GM12878 (cell line): ENCODE measurements at regions not wholly inside any gene's neighbourhood (a gene's known extent, or its start where the extent isn't known, plus 50 kb on each side); places are given as distances from the start of the nearest gene placed in this dataset.
"Not testable (repeated sequence)": the region's sequence is repeated elsewhere in the genome, so short reads cannot be mapped to it uniquely, and the experiment has no call there.

Source experiments
- ATAC-seq: fragments of 200-7000 bp; cut with Tn5 transposase; 3 replicates; pipeline ENCODE4 v1.9.1; 2020; ENCODE audit warnings: mild to moderate bottlenecking, moderate library complexity
- BruUV-seq: library from RNA; stranded (reverse); fragments of 400-500 nt; replicated peaks from 2 replicates; lab custom pipeline; 2021; lab: Mats Ljungman, UMichigan
- CTCF ChIA-PET: fragments of 300-600 bp; sonication (Branson Sonifier 250); formaldehyde crosslinking; extraction: SDS; loops from one replicate; lab custom pipeline; 2021; ENCODE audit warnings: inconsistent platforms; lab: Yijun Ruan, JAX
- POLR2A ChIA-PET: fragments of 350-600 bp; formaldehyde crosslinking; extraction: SDS; loops from one replicate; lab custom pipeline; 2021; ENCODE audit warnings: inconsistent platforms; lab: Charles Lee
- RAD21 ChIA-PET: fragments of 300-600 bp; sonication (Branson Sonifier 250); formaldehyde crosslinking; loops from one replicate; lab custom pipeline; 2023; ENCODE audit warnings: antibody characterized with exemption; ENCODE audit not compliant: unreplicated experiment; lab: Charles Lee
- SMC1A ChIA-PET: fragments of 300-600 bp; sonication (Branson Sonifier 250); formaldehyde crosslinking; loops from one replicate; lab custom pipeline; 2023; ENCODE audit not compliant: unreplicated experiment, uncharacterized antibody; lab: Charles Lee
- DNase-seq: peaks from one replicate; pipeline ENCODE4 v3.0.0-alpha.2; 2011; ENCODE audit warnings: low read depth, low spot score
- FAIRE-seq: peaks from 3 replicates; lab custom pipeline; 2011; peaks lifted over from hg19 to GRCh38; lab: Jason Lieb, UNC
- H2AFZ ChIP-seq: 2 replicates; pipeline ENCODE4 v1.6.0; 2011; ENCODE audit warnings: low read depth, low read length, control low read depth; ENCODE audit not compliant: control insufficient read depth
- H3K27ac ChIP-seq: 2 replicates; pipeline ENCODE4 v1.5.1; 2011; ENCODE audit warnings: control low read depth; ENCODE audit not compliant: control insufficient read depth, insufficient read depth
- H3K27me3 ChIP-seq, 2 experiments: replicated peaks in 1 of 2; 2 replicates each; pipeline versions ENCODE4 v1.6.0 to v1.6.1; 2011; ENCODE audit warnings: low read length in 1 of 2; ENCODE audit not compliant: control insufficient read depth in 2 of 2, insufficient read depth in 2 of 2
- H3K36me3 ChIP-seq, 2 experiments: 2 replicates each; pipeline ENCODE4 v1.5.1; 2011; ENCODE audit warnings: low read length in 1 of 2; ENCODE audit not compliant: control insufficient read depth in 2 of 2, insufficient read depth in 2 of 2
- H3K4me1 ChIP-seq: 2 replicates; pipeline ENCODE4 v1.6.1; 2011; ENCODE audit warnings: mild to moderate bottlenecking, low read length, moderate library complexity, mixed read lengths; ENCODE audit not compliant: control insufficient read depth, insufficient read depth
- H3K4me2 ChIP-seq: 2 replicates; pipeline ENCODE4 v1.6.0; 2011; ENCODE audit warnings: control low read depth; ENCODE audit not compliant: control insufficient read depth, insufficient read depth
- H3K4me3 ChIP-seq: fragments of 200-600 bp; sonication (generic); 2 replicates; pipeline ENCODE4 v1.5.1; 2016
- H3K79me2 ChIP-seq: 2 replicates; pipeline ENCODE4 v1.6.0; 2011; ENCODE audit warnings: low read length; ENCODE audit not compliant: control insufficient read depth, insufficient read depth
- H3K9ac ChIP-seq: 2 replicates; pipeline ENCODE4 v1.8.0; 2011; ENCODE audit warnings: low read length, control low read depth, mixed read lengths; ENCODE audit not compliant: control insufficient read depth, insufficient read depth
- H3K9me3 ChIP-seq: replicated peaks from 3 replicates; pipeline ENCODE4 v1.5.1; 2011; ENCODE audit warnings: mild to moderate bottlenecking, low read length; ENCODE audit not compliant: control insufficient read depth, insufficient read depth
- H4K20me1 ChIP-seq: 2 replicates; pipeline ENCODE4 v1.6.0; 2011; ENCODE audit not compliant: control insufficient read depth, insufficient read depth
- DPF2 ChIP-seq: fragments of 450-650 bp; IDR thresholded peaks from 2 replicates; pipeline ENCODE4 v1.6.1; 2017; ENCODE audit warnings: mild to moderate bottlenecking
- JUNB ChIP-seq: IDR thresholded peaks from 2 replicates; pipeline ENCODE4 v1.6.1; 2016; ENCODE audit warnings: antibody characterized with exemption, mild to moderate bottlenecking
- POLR2AphosphoS2 ChIP-seq: IDR thresholded peaks from 2 replicates; pipeline ENCODE4 v1.6.1; 2011; ENCODE audit warnings: low read depth, mild to moderate bottlenecking, low read length, improper control_type of control experiment, moderate library complexity
- SP1 ChIP-seq: IDR thresholded peaks from one replicate; pipeline ENCODE4 v1.6.1; 2011; ENCODE audit warnings: low read depth, low read length
- WGBS: methylation state at CpG from one replicate; pipeline ENCODE4 v1.1.6; 2016; ENCODE audit warnings: low lambda C conversion rate; ENCODE audit not compliant: insufficient replicate concordance, insufficient coverage; ENCODE audit errors: missing lambda C conversion rate; 5-methylcytosine and 5-hydroxymethylcytosine counted together
- in situ Hi-C: fragments of 300-500 bp; cut with MboI; formaldehyde crosslinking; loops from 9 replicates; pipeline ENCODE4 v1.14.3; 2018; ENCODE audit warnings: mixed read lengths
- intact Hi-C: fragments of 100-400 bp; cut with micrococcal nuclease; formaldehyde crosslinking; loops from one replicate; pipeline ENCODE4 v1.14.2; 2022; ENCODE audit not compliant: unreplicated experiment

DNA sequence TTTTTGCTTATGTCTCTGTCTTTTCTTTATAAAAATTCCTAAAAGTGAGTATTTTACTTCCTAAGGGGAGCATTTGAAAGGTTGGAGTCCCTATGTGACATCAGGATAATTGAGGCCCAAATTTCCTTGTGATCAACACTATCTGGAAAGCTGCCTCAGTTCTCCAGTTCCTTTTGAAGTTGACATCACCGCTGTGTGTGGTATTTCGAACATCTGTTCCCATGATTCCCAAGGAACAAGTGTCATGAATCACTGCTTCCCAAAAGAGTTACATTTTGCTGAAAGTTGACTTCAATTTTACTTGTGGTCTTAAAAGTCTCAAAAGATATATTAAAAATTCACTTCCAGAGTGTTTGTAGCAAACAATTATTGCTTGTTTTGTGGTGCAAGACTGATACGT, 452.1 kb upstream of the RGMB start (continued):
- TF ChIP-seq DPF2 (no peak), POLR2AphosphoS2 (no peak), JUNB (no peak)
- TF ChIP-seq, all 136 proteins: peak for 0

DNA sequence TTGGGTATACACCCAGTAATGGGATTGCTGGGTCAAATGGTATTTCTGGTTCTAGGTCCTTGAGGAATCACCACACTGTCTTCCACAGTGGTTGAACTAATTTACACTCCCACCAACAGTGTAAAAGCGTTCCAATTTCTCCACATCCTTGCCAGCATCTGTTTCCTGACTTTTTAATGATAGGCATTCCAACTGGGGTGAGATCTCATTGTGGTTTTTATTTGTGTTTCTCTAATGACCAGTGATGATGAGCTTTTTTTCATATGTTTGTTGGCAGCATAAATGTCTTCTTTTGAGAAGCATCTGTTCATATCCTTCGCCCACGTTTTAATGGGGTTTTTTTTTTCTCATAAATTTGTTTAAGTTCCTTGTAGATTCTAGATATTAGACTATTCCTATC, 448.3 kb upstream of the RGMB start:
- FAIRE-seq, POLR2A ChIA-PET, in situ Hi-C loops, RAD21 ChIA-PET, H3K27me3 ChIP-seq, BruUV-seq, H3K27ac ChIP-seq, H3K79me2 ChIP-seq, H3K9me3 ChIP-seq, H3K9ac ChIP-seq, H2AFZ ChIP-seq, SMC1A ChIA-PET, intact Hi-C loops, H3K36me3 ChIP-seq, H3K4me1 ChIP-seq, H3K4me3 ChIP-seq, H3K4me2 ChIP-seq, DNase-seq, H4K20me1 ChIP-seq, ATAC-seq: not testable (repeated sequence)
- CTCF ChIA-PET: interaction anchor here (1.1 kb wide), 1 partner anchor 799 kb away, joined by 3 read pairs; no protein-coding TSS in a partner anchor
- WGBS: 0% methylated on average over 3 of the region's 3 CpGs

DNA sequence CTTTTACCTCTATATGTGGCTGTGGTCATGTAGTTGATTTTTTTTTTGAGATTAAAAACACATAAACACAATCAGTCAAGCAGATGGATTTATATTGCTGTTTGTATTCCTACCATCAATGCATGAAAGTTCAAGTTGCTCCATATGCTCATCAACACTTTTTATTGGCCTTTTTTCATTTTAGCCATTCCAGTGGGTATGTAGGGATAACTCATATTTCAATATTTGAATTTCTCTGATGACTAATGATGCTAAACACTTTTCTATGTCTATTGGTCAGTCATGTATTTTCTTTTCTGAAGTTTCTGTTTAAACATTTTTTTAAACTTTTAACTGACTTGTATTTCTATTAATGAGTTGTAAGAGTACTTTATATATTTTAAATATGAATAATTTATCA, 445.4 kb upstream of the RGMB start:
- CTCF ChIA-PET: no interaction called here

More for the DNA sequence above, 445.4 kb upstream of the RGMB start:
- TF ChIP-seq SP1: no peak
- no peak for TF ChIP-seq POLR2AphosphoS2
- FAIRE-seq (no peak), DNase-seq (no peak), ATAC-seq (no peak)
- H2AFZ ChIP-seq: no peak overlapping the region
- H3K4me3 ChIP-seq: no peak overlapping the region
- H3K36me3 ChIP-seq: no peaks in the 10 kb centered on the region
- no peak overlapping the region for H3K9ac ChIP-seq
- no TSS peak for BruUV-seq
- H3K27me3 ChIP-seq: no peaks in the 10 kb centered on the region
- in situ Hi-C loops: no loop called here
- H4K20me1 ChIP-seq: no peaks in the 10 kb centered on the region
- no peak overlapping the region for H3K27ac ChIP-seq
- intact Hi-C loops: no loop called here
- H3K9me3 ChIP-seq: no peaks in the 10 kb centered on the region
- ChIA-PET RAD21 (no interaction called here), SMC1A (no interaction called here), POLR2A (no interaction called here)
- no peaks in the 10 kb centered on the region for H3K79me2 ChIP-seq
- H3K4me1 ChIP-seq: no peaks in the 10 kb centered on the region
- no peak overlapping the region for H3K4me2 ChIP-seq
